ENCODE measurements at regions not wholly inside any gene's neighbourhood (a gene's known extent, or its start where the extent isn't known, plus 50 kb on each side); places are given as distances from the start of the nearest gene placed in this dataset.

DNA sequence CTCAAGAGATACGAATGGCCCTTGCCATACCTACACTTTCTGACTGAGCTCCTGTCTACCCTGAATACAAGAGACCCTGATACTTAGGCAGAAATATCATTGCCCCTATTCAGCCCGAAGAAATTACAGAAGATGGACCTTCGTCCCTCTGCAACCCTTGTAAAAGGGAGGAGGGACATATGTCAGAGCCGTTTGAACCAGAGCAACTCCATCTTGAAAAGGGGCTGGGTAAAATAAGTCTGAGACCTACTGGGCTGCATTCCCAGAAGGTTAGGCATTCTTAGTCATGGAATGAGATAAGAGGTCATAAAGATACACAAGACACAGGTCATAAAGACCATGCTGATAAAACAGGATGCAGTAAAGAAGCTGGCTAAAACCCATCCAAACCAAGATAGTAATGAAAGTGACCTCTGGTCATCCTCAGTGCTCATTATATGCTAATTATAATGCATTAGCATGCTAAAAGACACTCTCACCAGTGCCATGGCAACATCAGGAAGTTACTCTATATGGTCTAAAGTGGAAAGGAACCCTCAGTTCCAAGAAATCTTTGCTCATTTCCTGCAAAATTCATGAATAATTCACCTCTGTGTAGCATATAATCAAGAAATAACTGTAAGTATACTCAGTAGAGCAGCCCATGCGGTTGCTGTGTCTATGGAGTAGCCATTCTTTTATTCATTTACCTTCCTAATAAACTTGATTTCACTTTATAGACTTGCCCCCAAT lies 49.7 kb upstream of the GPD1L start:
- no peak overlapping the region for H3K27ac Mint-ChIP-seq
- Histone ChIP-seq H3K4me1 (ENCODE audit: control insufficient read depth, insufficient read depth, low read length, poor library complexity, severe bottlenecking) (no peaks in the 10 kb centered on the region), H3K36me3 (ENCODE audit: control insufficient read depth, insufficient read depth, low read length) (no peaks in the 10 kb centered on the region), H3K9me3 (ENCODE audit: control insufficient read depth in 2 of 2, low read length in 2 of 2) (no peaks in the 10 kb centered on the region), H3K4me3 (ENCODE audit: low read depth, low read length) (no peak overlapping the region), H3K27me3 (ENCODE audit: control insufficient read depth, insufficient read depth, low read length) (no peaks in the 10 kb centered on the region), H3K27ac (ENCODE audit: insufficient read depth, low read length, poor library complexity, severe bottlenecking) (no peak overlapping the region)
- peaks cover 6% of the 10 kb centered on the region for H3K27me3 Mint-ChIP-seq
- peaks cover 0 to 4% (median 0%) of the 10 kb centered on the region in 4 donors for H3K4me1 Mint-ChIP-seq
- ATAC-seq (ENCODE audit: low read depth in 2 of 2) (peak in 1 of 2 donors; percentile 39), DNase-seq (peak in 1 of 3 donors; percentile 60)
- peaks cover 0 to 8% (median 0%) of the 10 kb centered on the region in 7 donors for H3K9me3 Mint-ChIP-seq
- no peaks in the 10 kb centered on the region for H3K36me3 Mint-ChIP-seq
- no peak overlapping the region for H3K4me3 Mint-ChIP-seq
